HCT116 (cell line): ENCODE measurements at regions not wholly inside any gene's neighbourhood (a gene's known extent, or its start where the extent isn't known, plus 50 kb on each side); places are given as distances from the start of the nearest gene placed in this dataset.

Experiments
- ATAC-seq: fragments of 200-7000 bp; cut with Tn5 transposase; 2 replicates; pipeline ENCODE4 v1.9.1; 2020; ENCODE audit warnings: mild to moderate bottlenecking, moderate library complexity
- BruUV-seq: library from RNA; stranded (reverse); fragments of 400-500 nt; replicated peaks from 2 replicates; lab custom pipeline; 2021; lab: Mats Ljungman, UMichigan
- CTCF ChIA-PET: fragments of 300-600 bp; sonication (Branson Sonifier 250); formaldehyde crosslinking; loops from one replicate; lab custom pipeline; 2021; ENCODE audit warnings: antibody characterized with exemption; lab: Charles Lee
- POLR2A ChIA-PET: fragments of 300-600, 350-600 bp; sonication (Branson Sonifier 250); formaldehyde crosslinking; loops from one replicate; lab custom pipeline; 2021; ENCODE audit warnings: antibody characterized with exemption; lab: Charles Lee
- RAD21 ChIA-PET, 2 experiments: fragments of 300-600 bp; sonication (Branson Sonifier 250); formaldehyde crosslinking; loops; one replicate each; lab custom pipeline; 2023; ENCODE audit warnings: low total read pairs in 2 of 2; ENCODE audit not compliant: uncharacterized antibody in 2 of 2, unreplicated experiment in 2 of 2, low non-redundant PET in 1 of 2; lab: Charles Lee
- DNase-seq: peaks from one replicate; pipeline ENCODE4 v3.0.0-alpha.2; 2010; ENCODE audit warnings: low read depth, low spot score
- H2AFZ ChIP-seq: fragments of 200-600 bp; shearing (Covaris generic), sonication (generic); 2 replicates; pipeline ENCODE4 v1.6.1; 2017; ENCODE audit warnings: low read depth, mixed run types, mixed read lengths, antibody characterized with exemption, low read length; ENCODE audit not compliant: poor library complexity, severe bottlenecking
- H3K27ac ChIP-seq: 2 replicates; pipeline ENCODE4 v1.5.1; 2012; ENCODE audit warnings: low read depth, low read length
- H3K27me3 ChIP-seq: fragments of 200-600 bp; sonication (generic); 2 replicates; pipeline ENCODE4 v1.6.1; 2016; ENCODE audit warnings: mixed run types, low read length, mixed read lengths; ENCODE audit not compliant: insufficient read depth
- H3K36me3 ChIP-seq, 2 experiments: fragments of 200-500 bp in 1 of 2; fragments of 200-600 bp in 1 of 2; sonication (Bioruptor generic) in 1 of 2; sonication (generic) in 1 of 2; 2 replicates each; pipeline versions ENCODE4 v1.5.1 to v1.6.1; 2014 to 2016; ENCODE audit warnings: low read length in 2 of 2, inconsistent platforms in 1 of 2, mixed read lengths in 1 of 2, mixed run types in 1 of 2; ENCODE audit not compliant: insufficient read depth in 2 of 2, control insufficient read depth in 1 of 2
- H3K4me1 ChIP-seq, 2 experiments: fragments of 200-600 bp in 1 of 2; sonication (generic) in 1 of 2; 2 replicates each; pipeline versions ENCODE4 v1.5.1 to v1.6.1; 2012 to 2017; ENCODE audit warnings: low read length in 2 of 2, inconsistent platforms in 1 of 2, mild to moderate bottlenecking in 1 of 2, mixed read lengths in 1 of 2, mixed run types in 1 of 2, moderate library complexity in 1 of 2; ENCODE audit not compliant: insufficient read depth in 2 of 2, control insufficient read depth in 1 of 2
- H3K4me2 ChIP-seq: fragments of 200-600 bp; sonication (generic); 2 replicates; pipeline ENCODE4 v1.6.1; 2017; ENCODE audit warnings: mixed run types, low read length, mixed read lengths
- H3K4me3 ChIP-seq, 2 experiments: fragments of 200-600 bp in 1 of 2; sonication (generic) in 1 of 2; replicated peaks in 1 of 2; 2 replicates each; pipeline ENCODE4 v1.5.1; 2011 to 2016; ENCODE audit warnings: low read length in 2 of 2, control low read depth in 1 of 2, low read depth in 1 of 2, mild to moderate bottlenecking in 1 of 2, mixed read lengths in 1 of 2, mixed run types in 1 of 2
- H3K79me2 ChIP-seq: fragments of 200-600 bp; sonication (generic); 2 replicates; pipeline ENCODE4 v1.6.1; 2017; ENCODE audit warnings: mild to moderate bottlenecking, mixed run types, low read length, moderate library complexity, mixed read lengths; ENCODE audit not compliant: insufficient read depth
- H3K9ac ChIP-seq: fragments of 200-600 bp; sonication (generic); 2 replicates; pipeline ENCODE4 v1.6.1; 2016; ENCODE audit warnings: low read length, mixed read lengths
- H3K9me2 ChIP-seq: fragments of 200-600 bp; sonication (generic), shearing (Covaris generic); 2 replicates; pipeline ENCODE4 v1.6.1; 2017; ENCODE audit warnings: mixed run types, mild to moderate bottlenecking, moderate library complexity; ENCODE audit not compliant: insufficient read depth
- H3K9me3 ChIP-seq, 2 experiments: fragments of 200-500 bp in 1 of 2; fragments of 200-600 bp in 1 of 2; sonication (Bioruptor generic) in 1 of 2; sonication (generic) in 1 of 2; 2 replicates each; pipeline ENCODE4 v1.6.1; 2014 to 2017; ENCODE audit warnings: low read length in 2 of 2, mixed read lengths in 2 of 2, inconsistent platforms in 1 of 2, low read depth in 1 of 2, mild to moderate bottlenecking in 1 of 2, mixed run types in 1 of 2, moderate library complexity in 1 of 2; ENCODE audit not compliant: control insufficient read depth in 1 of 2, insufficient read depth in 1 of 2
- H4K20me1 ChIP-seq: fragments of 200-600 bp; sonication (generic), shearing (Covaris generic); 2 replicates; pipeline ENCODE4 v1.6.1; 2017; ENCODE audit warnings: mixed run types, mild to moderate bottlenecking, moderate library complexity; ENCODE audit not compliant: insufficient read depth
- EGR1 ChIP-seq: IDR thresholded peaks from 2 replicates; pipeline ENCODE4 v1.6.1; 2012; ENCODE audit warnings: low read depth
- ELF1 ChIP-seq: IDR thresholded peaks from 2 replicates; pipeline ENCODE4 v1.6.1; 2012; ENCODE audit warnings: low read depth, borderline replicate concordance
- FOSL1 ChIP-seq: IDR thresholded peaks from 2 replicates; pipeline ENCODE4 v1.6.1; 2012; ENCODE audit warnings: low read depth
- JUND ChIP-seq: IDR thresholded peaks from 2 replicates; pipeline ENCODE4 v1.6.1; 2012
- REST ChIP-seq: IDR thresholded peaks from 2 replicates; pipeline ENCODE4 v1.6.1; 2012; ENCODE audit warnings: low read depth
- TCF7L2 ChIP-seq: IDR thresholded peaks from 2 replicates; pipeline ENCODE4 v1.7.0; 2011; ENCODE audit warnings: borderline replicate concordance, inconsistent platforms; ENCODE audit not compliant: insufficient read depth, insufficient read length; ENCODE audit errors: extremely low read depth
- ZFX ChIP-seq: fragments of 450-650 bp; IDR thresholded peaks from 2 replicates; pipeline ENCODE4 v1.6.1; 2017
- intact Hi-C: fragments of 100-400 bp; cut with micrococcal nuclease; formaldehyde crosslinking; loops from 2 replicates; pipeline ENCODE4 v1.10.0; 2022

- Histone ChIP-seq H2AFZ (no peak overlapping the region), H3K27me3 (no peaks in the 10 kb centered on the region), H3K36me3 (no peaks in the 10 kb centered on the region), H3K4me2 (no peak overlapping the region), H3K9me3 (no peaks in the 10 kb centered on the region), H3K9ac (no peak overlapping the region), H4K20me1 (no peaks in the 10 kb centered on the region), H3K9me2 (no peaks in the 10 kb centered on the region), H3K4me3 (no peak overlapping the region), H3K27ac (no peak overlapping the region), H3K79me2 (no peaks in the 10 kb centered on the region), H3K4me1 (peaks cover 0 to 3% of the 10 kb centered on the region in 2 experiments; a peak in 2 of 4 replicates)
- TF ChIP-seq JUND, result no peak
- TF ChIP-seq REST, result no peak
- no peak for TF ChIP-seq ZFX
- TF ChIP-seq EGR1, result no peak
- TF ChIP-seq TCF7L2, result no peak
- no peak for TF ChIP-seq FOSL1
- TF ChIP-seq ELF1, result no peak
- intact Hi-C loops, result no loop called here
- POLR2A ChIA-PET, result no interaction called here
- DNase-seq, result no peak
- no TSS peak for BruUV-seq
- CTCF ChIA-PET, result no interaction called here
- no peak for ATAC-seq
- RAD21 ChIA-PET, result no interaction called here
Observed at GRCh38 chr14:44828023-44828422, 133.7 kb downstream of the KLHL28 start.
